HG02938 (cell line): ENCODE measurements at regions not wholly inside any gene's neighbourhood (a gene's known extent, or its start where the extent isn't known, plus 50 kb on each side); places are given as distances from the start of the nearest gene placed in this dataset.

Experiments used
- ATAC-seq: cut with Tn5 transposase; IDR thresholded peaks from one replicate; pipeline ENCODE4 v1.9.1; 2021; ENCODE audit warnings: mild to moderate bottlenecking, moderate library complexity; ENCODE audit not compliant: unreplicated experiment

DNA sequence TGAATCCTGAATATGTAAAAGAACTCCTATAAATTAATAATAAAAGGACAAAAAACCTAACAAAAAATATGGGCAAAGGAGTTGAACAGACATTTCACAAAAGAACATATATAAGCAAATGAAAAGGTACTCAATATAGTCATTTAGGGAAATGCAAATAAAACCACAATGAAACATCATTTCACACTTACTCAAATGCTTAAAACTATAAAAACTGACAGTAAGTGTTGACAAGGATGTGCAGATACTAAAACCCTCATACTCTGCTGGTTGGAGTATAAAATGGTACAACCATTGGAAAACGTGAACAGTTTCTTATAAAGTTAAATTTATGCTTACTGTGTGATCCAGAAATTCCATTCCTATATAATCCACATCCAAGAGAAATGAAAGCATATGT lies 247.1 kb downstream of the GXYLT1 start:
- ATAC-seq: no peak

DNA sequence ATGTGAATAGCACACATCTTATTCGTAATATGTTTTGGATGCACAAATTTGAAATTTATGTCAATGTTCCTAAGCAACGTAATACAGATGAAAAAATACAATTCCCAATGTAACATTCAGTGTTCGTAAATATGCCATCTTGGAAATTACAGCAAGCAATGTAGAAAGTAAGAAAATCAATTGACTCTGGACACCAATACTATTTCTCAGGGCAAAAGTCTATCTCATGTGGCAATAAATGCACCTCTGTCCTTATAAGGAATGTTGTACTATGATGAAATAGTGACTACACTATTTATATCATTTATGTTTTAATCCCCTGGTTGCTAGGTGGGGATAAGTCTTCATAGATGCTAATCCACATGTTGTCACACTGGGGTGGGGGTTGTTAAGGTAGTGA lies 251.2 kb downstream of the GXYLT1 start:
- no peak for ATAC-seq

DNA sequence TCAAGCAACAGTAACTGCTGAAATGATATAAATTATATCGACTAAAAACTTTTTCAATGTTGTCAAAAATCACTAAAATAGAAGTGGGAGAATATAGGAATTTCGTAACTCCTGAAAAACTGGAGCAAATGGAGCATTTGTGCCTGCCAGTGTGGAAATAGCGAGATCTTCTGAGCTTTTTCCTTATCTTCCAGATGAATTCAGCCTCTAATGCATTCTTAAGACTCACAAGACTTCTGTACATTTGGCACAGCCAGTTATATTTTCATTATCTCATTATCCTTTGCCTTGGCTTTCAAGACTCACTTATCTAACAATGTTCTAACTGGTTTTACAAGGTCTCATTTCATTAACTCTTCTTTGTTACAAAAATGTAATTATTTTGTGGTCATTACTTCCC lies 252.4 kb downstream of the GXYLT1 start:
- no peak for ATAC-seq

DNA sequence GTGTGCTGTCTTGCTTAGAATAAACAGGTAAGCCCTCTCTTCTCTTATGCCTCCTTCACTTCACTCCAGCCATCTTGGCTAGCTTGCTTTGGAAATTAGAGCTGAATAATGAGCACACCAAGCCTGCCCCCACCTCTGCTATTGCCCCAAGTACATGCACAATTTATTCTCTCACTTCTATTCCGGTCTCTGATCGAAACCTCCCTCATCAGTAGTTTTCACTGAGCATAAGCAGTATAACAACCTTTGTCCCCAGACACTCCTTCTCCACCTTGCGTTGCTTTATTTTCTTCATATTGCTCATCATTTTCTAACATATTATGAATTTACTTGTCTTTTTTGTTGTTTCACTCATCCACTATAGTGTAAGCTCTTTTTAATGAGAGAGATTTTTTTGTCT lies 253.4 kb downstream of the GXYLT1 start:
- ATAC-seq: no peak

DNA sequence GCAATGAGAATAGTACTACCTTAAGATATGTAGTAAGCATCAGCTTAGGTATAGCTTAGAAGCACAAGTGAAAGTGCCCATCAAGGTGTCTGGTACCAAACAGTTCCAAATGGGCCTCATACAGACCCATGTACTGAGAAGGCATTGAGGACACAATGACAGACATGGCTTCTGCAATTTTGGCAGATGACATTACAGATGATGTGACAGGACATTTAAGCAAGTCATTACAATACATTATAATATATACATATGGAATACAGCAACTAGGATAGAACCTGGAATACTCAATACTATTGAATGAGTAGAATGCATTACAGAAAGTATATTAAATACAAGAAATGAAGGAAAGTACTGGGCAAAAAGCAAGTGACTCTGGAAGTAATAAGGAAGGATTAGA lies 256.4 kb downstream of the GXYLT1 start:
- no peak for ATAC-seq

DNA sequence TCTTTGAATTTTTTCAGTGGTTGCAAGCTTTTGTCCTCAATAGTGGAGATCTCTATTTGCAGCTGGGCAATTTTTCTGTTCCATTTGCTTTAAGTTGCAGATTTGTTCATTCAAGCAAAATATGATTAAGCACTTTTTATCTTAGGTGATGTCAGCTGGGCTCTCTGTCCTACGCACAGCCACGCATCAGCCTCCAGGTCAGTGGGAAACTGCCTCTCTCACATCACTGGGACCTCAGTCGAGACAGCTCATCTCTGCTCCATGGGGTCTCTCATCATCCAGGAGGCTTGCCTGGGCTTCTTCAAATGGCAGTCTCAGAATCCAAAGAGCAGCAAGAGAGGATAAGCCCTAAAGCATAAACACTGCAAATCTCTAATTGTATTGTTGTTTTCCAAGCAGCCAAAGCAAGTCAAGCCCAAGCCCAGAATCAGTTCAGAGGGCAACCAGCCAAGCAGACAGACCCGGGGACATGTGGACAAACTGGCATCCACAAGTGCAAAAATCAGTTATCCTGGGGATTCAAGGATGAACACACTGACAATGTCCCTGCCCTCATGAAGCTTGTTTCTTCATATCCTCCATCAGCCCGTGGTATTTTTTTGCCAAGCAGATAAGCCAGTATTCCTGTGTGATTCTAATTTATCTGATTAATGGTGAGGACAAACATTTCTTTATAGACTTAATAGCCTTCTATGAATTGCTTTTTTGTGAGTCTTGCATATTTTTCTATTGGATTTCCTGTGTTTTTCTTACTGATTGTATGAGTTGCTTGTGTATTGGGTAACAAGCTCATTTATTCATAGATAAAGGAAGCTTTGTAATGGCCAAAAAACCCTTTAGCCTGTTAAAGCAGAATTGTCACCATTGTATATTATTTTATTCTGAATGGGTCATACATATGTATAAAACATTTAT lies 262.5 kb downstream of the GXYLT1 start:
- no peak for ATAC-seq

DNA sequence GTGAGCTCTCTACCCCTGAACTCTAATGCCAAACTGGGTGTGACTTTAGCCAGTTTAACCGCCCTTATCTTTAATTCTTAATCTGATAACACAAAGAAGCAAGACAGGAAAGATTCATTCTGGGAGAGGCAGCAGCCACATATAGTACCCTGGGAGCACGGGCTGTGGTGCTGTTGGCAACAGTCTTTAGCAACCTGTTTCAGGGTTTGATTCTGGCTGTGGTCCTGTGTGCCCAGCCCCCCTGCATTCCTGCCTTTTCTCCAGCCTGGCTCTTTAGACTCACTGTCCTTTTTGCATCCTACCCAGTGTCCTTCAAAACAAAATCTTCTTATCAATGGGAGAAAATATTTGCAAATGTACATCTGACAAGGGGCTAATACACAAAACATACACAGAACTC lies 275.2 kb downstream of the GXYLT1 start:
- ATAC-seq: no peak

DNA sequence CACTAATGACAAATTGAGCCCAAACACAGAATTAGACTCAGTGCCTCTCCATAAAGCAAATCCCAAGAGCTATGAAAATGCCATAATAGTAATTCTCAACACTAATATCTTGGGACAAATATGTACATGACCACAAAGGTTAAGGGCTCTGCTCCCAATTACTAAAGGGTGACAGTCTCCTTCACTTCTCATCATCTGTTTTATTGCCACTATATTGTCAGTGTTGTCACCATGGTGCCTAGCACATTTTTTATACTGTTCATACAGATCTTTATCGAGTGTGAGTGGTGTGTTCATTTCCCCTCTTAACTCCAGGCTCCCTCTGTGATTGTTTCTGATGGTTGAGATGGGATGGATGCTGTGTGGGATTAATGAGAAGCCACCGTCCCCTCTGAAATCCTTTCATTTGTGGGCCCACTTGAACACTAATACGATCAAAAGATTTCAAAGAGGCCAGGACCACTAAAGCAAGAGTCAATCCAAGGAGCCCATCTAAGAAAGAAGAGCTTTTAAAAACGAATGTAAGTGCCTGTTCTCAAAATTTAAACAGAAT lies 277.7 kb downstream of the GXYLT1 start:
- no peak for ATAC-seq

DNA sequence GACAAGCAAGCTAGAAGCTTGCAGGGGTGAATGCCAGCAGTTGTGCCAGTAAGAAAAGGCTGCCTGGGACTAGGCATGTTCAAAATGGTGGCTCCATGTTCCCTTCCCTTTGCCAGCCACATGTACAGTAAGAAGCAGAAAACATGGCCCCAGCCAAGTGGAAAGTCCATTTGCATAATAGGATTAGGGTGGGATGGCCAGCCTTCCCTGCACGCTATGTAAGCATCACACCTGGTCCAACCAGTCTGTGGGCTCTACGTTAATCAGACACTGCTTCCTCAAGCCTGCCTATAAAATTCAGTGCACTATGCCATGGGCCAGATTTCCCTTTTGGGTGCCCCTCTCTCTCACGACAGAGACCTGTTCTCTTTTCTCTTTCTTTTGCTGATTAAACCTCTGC lies 288.4 kb downstream of the GXYLT1 start:
- no peak for ATAC-seq

DNA sequence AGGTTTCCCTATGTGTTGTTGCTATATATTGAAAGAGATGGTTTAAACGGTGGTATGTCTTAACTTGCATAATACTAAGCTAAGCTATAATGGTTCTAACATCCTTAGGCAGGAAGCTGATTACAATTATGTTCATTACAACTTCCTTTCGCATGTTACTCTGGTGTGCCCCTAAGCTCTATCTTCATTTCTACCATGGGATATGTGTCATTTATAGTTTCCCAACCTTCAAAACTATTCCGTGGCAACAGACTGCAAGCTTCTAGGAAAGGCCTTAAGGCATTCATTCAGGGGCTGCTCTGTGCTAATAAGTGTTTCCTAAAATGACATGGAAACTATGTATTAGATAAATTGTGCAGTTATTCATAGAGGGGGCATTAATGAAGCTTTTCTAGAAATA lies 294.6 kb downstream of the GXYLT1 start:
- ATAC-seq: no peak

DNA sequence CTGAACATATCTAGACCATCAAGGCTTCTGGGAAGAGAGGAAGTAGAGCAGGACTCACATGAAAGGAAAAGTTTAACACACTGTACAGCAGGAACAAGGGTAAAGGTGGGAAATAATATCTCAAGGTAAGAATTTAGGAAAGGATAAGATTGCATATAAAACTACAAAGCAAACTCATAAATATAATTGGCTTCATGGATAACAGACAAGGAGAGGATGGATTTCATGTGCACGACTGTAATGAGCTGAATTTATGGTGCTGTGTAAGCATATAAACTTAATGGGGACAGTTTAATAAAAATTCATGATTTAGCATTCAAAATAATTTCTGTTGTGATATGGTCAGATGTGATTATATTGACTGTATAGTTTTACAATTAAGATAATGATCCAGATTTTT lies 298.0 kb downstream of the GXYLT1 start:
- ATAC-seq: no peak

DNA sequence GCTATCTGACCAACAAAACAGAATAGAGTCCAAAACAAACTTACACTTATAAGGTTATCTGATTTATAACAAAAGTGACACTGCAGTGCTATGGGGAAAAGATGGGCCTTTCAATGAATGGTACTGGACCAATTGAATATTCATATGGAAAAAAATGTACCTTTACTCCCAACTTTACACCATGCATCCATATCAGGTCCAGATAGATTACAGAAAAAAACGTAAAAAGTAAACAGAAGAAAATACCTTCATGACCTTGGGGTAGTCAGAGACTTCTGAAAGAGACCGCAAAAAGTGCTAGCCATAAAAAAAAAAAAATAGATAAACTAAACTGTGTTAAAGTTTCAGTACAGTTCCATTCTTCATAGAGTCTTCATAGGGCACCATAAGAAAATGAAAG lies 308.3 kb downstream of the GXYLT1 start:
- no peak for ATAC-seq

DNA sequence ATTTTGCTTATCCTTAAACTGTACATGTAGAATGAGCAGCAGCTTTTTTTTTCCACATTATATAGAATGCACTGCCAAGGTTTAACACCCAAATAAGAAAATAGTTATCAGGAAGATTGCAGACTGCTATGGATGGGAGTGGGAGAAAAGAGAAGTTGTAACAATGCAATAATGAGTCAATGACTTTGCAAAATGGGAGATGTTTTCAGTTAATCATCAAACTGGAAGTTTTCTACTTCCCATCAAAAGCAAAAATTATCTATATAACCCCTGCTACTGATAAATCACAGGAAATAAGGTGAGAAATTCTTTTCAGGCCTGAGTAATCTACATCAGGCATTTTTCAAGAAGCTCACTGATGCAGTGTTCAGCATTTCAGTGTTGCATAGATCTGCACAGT lies 309.1 kb downstream of the GXYLT1 start:
- no peak for ATAC-seq

DNA sequence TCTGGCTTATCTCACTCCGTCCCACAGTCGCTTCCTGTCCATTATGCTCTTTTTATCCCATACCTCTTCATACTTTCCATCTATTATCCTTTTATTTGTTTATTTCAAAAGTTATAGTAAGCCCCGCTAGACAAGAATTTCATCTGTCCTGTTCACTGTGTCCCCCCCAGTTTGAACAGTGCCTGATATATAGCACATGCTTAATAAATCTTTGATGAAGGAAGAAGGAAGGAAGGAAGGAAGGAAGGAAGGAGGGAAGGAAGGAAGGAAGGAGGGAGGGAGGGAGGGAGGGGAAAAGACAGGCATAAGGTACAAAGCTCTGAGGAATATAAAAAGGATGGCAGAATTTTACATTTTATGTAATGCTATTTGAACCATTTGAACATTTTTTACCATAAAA lies 324.7 kb downstream of the GXYLT1 start:
- no peak for ATAC-seq

DNA sequence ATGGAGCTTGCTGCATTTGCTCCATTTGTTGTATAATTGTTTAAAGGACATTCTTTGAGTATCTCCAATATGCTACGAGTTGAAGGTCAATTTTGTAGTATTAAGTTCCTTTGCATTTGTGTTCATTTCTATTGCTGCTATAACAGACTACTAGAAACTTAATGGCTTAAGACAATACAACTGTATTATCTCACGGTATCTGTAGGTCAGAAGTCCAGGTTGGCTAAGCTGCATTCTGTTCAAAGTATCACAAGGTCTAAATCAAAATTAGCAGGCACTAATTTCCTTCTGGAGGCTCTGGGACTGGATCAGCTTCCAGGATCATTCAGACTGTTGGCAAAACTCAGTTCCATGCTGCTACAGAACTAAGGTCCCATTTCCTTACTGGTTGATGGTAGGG lies 340.6 kb downstream of the GXYLT1 start:
- ATAC-seq: no peak

DNA sequence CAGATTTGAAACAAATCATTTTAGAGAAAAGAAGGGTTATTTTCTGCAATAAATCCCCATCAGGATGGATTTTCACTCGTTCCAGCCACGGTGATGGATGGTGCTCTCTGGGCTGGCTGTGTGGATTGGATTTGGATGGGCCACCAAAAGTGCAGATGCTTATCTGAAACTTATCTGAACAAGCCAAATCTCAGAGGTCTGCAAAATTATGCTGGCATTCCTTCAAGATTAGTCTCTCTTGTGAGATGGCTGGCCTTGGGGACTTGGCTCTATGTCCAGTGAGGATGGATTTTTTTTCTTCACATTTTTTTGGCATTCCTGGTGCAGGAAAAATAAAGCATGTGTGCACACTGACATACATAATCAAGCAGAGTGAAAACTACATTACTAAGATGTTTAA lies 341.9 kb downstream of the GXYLT1 start:
- no peak for ATAC-seq

DNA sequence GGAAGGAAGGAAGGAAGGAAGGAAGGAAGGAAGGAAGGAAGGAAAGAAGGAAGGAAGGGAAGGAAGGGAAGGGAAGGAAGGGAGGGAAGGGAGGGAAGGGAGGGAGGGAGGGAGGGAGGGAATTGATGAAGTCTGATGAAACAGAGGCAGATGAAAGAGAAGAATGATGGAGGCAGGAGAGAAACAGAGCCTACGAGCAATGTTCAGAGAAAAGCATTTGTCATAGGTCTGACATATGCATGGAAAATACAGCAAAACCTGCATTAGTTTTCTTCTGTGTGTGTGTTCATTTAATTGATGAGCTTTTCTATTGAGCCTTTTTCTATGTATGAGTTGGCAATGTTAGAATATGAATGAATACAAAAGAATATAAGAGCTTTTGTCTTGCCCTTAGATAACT lies 343.4 kb downstream of the GXYLT1 start:
- no peak for ATAC-seq

DNA sequence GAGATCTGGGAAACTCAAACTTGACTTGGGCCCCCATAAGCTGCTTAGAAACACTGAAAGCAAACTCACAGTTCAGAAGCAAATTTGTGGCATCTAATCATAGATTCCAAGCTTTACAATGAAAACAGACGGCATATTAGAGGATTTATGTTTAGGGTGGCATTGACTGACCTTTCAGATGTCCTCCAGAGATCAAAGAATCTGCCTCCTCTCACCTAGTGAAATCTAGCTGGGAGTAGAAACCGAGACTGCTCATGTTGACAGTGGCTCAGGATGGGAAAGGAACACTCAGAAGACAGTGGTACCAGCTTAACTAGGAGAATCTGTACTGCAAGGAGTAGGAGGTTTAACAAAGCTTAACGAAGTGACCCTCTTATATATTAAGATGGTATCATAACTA lies 345.0 kb downstream of the GXYLT1 start:
- no peak for ATAC-seq

DNA sequence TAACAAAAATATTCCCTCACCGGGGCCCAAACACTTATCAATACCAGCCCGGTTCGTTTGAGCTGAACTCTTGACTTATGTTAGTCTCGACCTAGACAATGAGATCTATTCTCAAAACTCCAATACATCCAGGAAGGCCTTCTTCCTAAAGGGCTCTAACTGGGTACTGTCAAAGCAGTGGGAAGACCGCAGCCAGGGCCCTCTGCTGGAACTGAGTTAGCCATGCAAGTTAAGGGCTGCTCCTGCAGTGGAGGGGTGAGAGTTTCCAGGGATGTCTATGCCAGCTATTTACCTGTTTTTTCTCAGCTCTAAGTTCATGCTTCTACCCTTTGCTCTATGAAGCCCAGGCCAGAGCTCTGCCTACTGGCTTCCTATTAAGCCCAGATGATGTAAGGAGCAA lies 348.8 kb downstream of the GXYLT1 start:
- ATAC-seq: no peak

DNA sequence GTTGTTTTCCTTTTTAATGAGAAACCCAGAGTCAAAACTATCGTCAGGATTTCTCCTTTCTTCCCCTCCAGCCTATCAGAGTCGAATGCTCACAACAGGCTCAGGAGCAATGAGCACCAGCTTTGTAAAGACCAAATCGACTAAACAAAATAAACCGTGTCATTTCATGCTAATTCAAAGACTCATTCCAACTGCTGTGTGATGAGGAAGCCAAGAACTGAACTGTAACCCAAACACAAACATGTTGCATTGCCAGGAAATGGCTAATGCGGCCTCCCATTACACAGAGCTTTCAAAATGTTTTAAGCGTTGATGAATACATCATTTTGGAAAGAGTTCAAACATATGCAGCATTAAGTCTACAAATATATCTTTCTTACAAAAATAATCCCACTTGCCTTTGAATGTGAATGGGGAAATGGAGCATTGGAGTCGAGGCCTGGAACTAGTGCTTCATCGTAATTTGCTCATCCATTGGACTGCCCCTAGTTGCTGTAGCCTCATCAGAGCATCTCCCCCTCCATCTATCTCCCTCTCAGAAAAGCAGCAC lies 349.5 kb downstream of the GXYLT1 start:
- ATAC-seq: no peak

DNA sequence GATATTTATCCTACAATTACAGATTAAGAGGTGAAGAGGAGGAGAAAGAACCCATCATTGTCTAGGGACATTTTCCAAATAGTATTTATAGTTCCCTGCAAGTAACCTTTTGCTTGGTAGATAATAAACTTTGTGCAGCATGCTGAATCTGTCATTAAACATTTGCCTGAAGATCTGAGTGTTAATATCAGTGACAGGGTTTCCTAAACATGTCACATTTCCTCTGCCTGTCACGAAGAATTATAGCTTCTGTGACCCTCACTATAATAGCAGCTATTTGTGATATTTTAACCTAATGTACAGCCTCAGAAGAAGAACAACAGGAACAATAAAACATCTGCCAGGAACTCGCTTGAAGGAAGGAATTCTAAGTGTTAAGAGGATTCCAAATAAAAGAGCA lies 350.3 kb downstream of the GXYLT1 start:
- ATAC-seq: no peak

DNA sequence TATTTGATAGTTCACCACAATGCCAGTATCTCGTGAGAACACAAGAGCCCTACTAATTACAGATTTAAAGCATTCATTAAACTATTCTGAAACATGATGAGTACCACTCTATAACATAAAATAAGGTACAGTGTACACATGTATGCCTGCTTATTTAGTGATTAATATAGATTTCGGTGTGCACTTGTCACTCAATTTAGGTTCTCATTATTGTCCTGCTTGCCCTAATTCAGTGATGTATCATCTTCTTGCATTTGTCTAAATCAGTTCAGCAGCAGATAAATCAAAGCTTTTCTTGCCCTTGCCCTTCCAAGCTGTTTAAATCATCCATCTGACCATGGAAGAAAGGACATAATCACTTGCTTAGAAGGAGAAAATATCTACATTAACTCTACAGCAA lies 359.7 kb downstream of the GXYLT1 start:
- no peak for ATAC-seq
